Adipocyte (in vitro differentiated cells): ENCODE measurements at regions not wholly inside any gene's neighbourhood (a gene's known extent, or its start where the extent isn't known, plus 50 kb on each side); places are given as distances from the start of the nearest gene placed in this dataset.
A peak's percentile ranks its signal among the peaks of the same experiment; 100 is the strongest.

Source experiments
- DNase-seq: peaks from one replicate; pipeline ENCODE4 v3.0.0-alpha.2; 2015; ENCODE audit warnings: low read depth
- H3K27me3 ChIP-seq: replicated peaks from 2 replicates; pipeline ENCODE4 v1.7.0; 2013; ENCODE audit warnings: mild to moderate bottlenecking, low read length, moderate library complexity; ENCODE audit not compliant: control insufficient read depth, insufficient read depth
- H3K36me3 ChIP-seq: 2 replicates; pipeline ENCODE4 v1.7.0; 2013; ENCODE audit warnings: low read length, mild to moderate bottlenecking, moderate library complexity; ENCODE audit not compliant: control insufficient read depth, insufficient read depth, severe bottlenecking
- H3K4me1 ChIP-seq: 2 replicates; pipeline ENCODE4 v1.7.0; 2013; ENCODE audit warnings: mild to moderate bottlenecking, low read length, moderate library complexity; ENCODE audit not compliant: control insufficient read depth, insufficient read depth
- H3K4me3 ChIP-seq: 2 replicates; pipeline ENCODE4 v1.7.0; 2013; ENCODE audit warnings: mild to moderate bottlenecking, low read length, moderate library complexity
- H3K9ac ChIP-seq: 2 replicates; pipeline ENCODE4 v1.7.0; 2013; ENCODE audit warnings: mild to moderate bottlenecking, low read length, moderate library complexity
- H3K9me3 ChIP-seq: 2 replicates; pipeline ENCODE4 v1.7.0; 2013; ENCODE audit warnings: mild to moderate bottlenecking, low read length, moderate library complexity; ENCODE audit not compliant: control insufficient read depth

- Histone ChIP-seq H3K36me3 (no peaks in the 10 kb centered on the region), H3K9ac (no peak overlapping the region), H3K9me3 (peaks cover 31% of the 10 kb centered on the region), H3K27me3 (no peaks in the 10 kb centered on the region), H3K4me1 (peaks cover 19% of the 10 kb centered on the region), H3K4me3 (no peak overlapping the region)
- DNase-seq: no peak
These were observed 602.0 kb upstream of the CDH4 start for GRCh38 chr20:60650087-60650486.

DNA sequence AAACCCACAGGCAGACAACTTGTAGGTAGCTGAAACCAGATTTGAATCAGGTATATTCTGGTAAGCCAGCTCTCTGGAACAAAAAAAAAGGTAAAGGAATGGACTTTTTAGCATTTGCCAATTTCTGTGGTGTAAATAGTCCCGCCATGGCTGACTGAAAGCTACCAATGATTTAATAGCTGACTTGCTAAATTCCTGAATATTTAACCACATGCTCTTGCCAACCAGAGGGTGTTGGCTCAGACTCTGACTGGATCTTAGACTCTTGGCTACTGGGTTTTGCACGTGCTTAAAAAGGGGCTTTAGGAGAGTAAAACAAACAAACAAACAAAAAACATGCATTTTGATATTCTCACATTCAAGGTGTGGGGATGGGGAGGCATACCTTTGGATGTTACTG, 600.0 kb upstream of the CDH4 start:
- Histone ChIP-seq H3K9ac (no peak overlapping the region), H3K4me1 (peaks cover 19% of the 10 kb centered on the region), H3K4me3 (no peak overlapping the region), H3K36me3 (no peaks in the 10 kb centered on the region), H3K9me3 (peaks cover 27% of the 10 kb centered on the region), H3K27me3 (no peaks in the 10 kb centered on the region)
- DNase-seq: no peak

GRCh38 chr20:60652615-60653014, 599.4 kb upstream of the CDH4 start:
- peaks cover 19% of the 10 kb centered on the region for H3K4me1 ChIP-seq
- no peak overlapping the region for H3K9ac ChIP-seq
- no peaks in the 10 kb centered on the region for H3K27me3 ChIP-seq
- no peak for DNase-seq
- peak overlapping the region; percentile 35 for H3K4me3 ChIP-seq
- peaks cover 22% of the 10 kb centered on the region for H3K9me3 ChIP-seq
- H3K36me3 ChIP-seq: no peaks in the 10 kb centered on the region

DNA sequence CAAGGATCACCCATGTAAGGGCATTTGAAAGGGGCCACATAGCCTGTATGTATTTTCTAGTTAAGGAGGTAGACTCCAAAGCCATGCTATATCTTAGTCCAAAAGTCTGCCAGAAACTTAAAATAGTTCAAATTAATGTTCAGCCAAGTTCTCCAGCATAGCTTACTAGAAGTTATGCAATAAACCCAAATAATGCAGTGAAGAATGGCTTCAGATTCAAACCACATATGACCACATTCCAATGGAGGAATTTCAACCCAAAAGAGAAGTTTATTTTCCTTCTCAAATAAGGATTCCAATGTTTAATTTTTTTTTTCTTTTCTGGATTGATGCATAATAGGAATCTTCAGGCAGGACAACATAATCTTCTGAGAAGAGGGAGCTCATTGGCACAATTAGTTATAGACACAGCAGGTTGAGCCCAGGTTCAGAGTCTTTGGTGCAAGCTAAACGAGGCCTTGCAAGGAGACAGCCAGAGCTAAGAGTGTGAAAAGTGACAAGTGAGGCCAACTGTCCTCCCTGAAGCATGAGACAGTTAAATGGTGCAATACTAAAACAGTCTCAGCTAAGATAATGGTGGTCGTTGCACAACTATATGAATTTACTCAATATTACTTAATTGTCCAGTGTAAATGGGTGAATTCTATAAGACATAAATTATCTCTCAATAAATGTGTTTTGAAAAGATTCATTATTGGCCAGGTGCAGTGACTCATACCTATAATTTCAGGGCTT, 598.8 kb upstream of the CDH4 start:
- Histone ChIP-seq H3K27me3 (peaks cover 3% of the 10 kb centered on the region), H3K36me3 (no peaks in the 10 kb centered on the region), H3K4me3 (peak overlapping the region; percentile 35), H3K4me1 (peaks cover 19% of the 10 kb centered on the region), H3K9me3 (peaks cover 24% of the 10 kb centered on the region), H3K9ac (no peak overlapping the region)
- DNase-seq: no peak

DNA sequence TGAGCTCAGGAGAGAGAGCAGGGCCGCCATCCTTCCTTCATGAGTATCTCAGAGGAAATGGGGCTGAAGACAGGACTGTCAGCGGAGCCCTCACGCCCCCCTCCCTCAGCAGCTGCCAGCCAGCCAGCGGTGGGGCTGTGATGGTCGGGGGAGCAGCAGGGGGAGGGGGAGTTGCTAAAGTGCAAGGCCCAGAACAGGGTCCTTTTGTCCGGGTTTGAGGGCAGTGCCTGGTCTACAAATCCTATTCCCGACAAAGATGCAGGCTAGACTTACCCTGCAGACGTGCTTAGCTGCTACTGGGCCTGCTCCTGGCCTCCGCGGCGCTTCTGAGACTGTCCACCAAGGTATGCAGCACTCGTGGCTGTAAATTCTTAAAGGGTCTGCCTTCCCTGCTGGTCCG, 593.4 kb upstream of the CDH4 start:
- Histone ChIP-seq H3K36me3 (no peaks in the 10 kb centered on the region), H3K9ac (no peak overlapping the region), H3K9me3 (peaks cover 17% of the 10 kb centered on the region), H3K27me3 (peaks cover 17% of the 10 kb centered on the region), H3K4me1 (peaks cover 3% of the 10 kb centered on the region), H3K4me3 (no peak overlapping the region)
- no peak for DNase-seq

- Histone ChIP-seq H3K9ac (no peak overlapping the region), H3K36me3 (no peaks in the 10 kb centered on the region)
These were observed 592.8 kb upstream of the CDH4 start for GRCh38 chr20:60659240-60659639.

GRCh38 chr20:60662307-60662706, 589.8 kb upstream of the CDH4 start:
- H3K4me1 ChIP-seq: no peaks in the 10 kb centered on the region
- H3K9me3 ChIP-seq: peaks cover 4% of the 10 kb centered on the region
- no peak overlapping the region for H3K9ac ChIP-seq
- no peaks in the 10 kb centered on the region for H3K36me3 ChIP-seq
- DNase-seq: no peak
- H3K4me3 ChIP-seq: no peak overlapping the region
- H3K27me3 ChIP-seq: peaks cover 17% of the 10 kb centered on the region

More at GRCh38 chr20:60659240-60659639, 592.8 kb upstream of the CDH4 start:
- no peak for DNase-seq
- Histone ChIP-seq H3K27me3 (peaks cover 17% of the 10 kb centered on the region), H3K4me3 (no peak overlapping the region), H3K4me1 (no peaks in the 10 kb centered on the region), H3K9me3 (peaks cover 17% of the 10 kb centered on the region)

GRCh38 chr20:60664106-60664505, 588.0 kb upstream of the CDH4 start:
- Histone ChIP-seq H3K4me3 (no peak overlapping the region), H3K9ac (no peak overlapping the region), H3K36me3 (no peaks in the 10 kb centered on the region), H3K27me3 (peaks cover 10% of the 10 kb centered on the region), H3K4me1 (no peaks in the 10 kb centered on the region), H3K9me3 (no peaks in the 10 kb centered on the region)
- DNase-seq: no peak

GRCh38 chr20:60667641-60668040, 584.4 kb upstream of the CDH4 start:
- H3K4me1 ChIP-seq: no peaks in the 10 kb centered on the region
- H3K27me3 ChIP-seq: peaks cover 9% of the 10 kb centered on the region
- no peak overlapping the region for H3K9ac ChIP-seq
- H3K36me3 ChIP-seq: no peaks in the 10 kb centered on the region
- H3K9me3 ChIP-seq: no peaks in the 10 kb centered on the region
- no peak overlapping the region for H3K4me3 ChIP-seq
- DNase-seq: no peak

- Histone ChIP-seq H3K4me1 (no peaks in the 10 kb centered on the region), H3K9me3 (no peaks in the 10 kb centered on the region), H3K36me3 (no peaks in the 10 kb centered on the region), H3K4me3 (no peak overlapping the region), H3K27me3 (peaks cover 6% of the 10 kb centered on the region), H3K9ac (no peak overlapping the region)
- no peak for DNase-seq
These were observed 582.9 kb upstream of the CDH4 start for GRCh38 chr20:60669211-60669610.

DNA sequence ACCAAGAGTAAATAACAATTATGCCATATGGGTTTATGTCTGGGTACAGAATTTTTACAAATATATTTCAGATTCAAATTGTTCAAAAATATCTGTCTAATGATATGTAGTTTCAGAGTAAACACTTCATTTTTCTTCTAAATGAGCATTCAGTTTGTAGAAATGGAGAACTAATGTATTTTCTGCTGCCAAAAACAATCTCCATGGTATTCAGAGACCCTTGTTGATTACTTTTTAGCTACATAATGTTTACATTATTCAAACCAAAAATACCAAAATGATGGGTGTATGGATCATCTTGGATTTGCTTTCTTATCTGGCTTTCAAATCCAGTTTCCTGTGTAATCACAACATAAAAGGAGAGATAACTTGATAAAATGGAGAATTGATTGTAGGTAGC, 576.0 kb upstream of the CDH4 start:
- no peak overlapping the region for H3K9ac ChIP-seq
- H3K9me3 ChIP-seq: peaks cover 10% of the 10 kb centered on the region
- no peaks in the 10 kb centered on the region for H3K4me1 ChIP-seq
- no peak for DNase-seq
- peaks cover 5% of the 10 kb centered on the region for H3K27me3 ChIP-seq
- H3K36me3 ChIP-seq: no peaks in the 10 kb centered on the region
- H3K4me3 ChIP-seq: no peak overlapping the region

GRCh38 chr20:60677819-60678218, 574.2 kb upstream of the CDH4 start:
- Histone ChIP-seq H3K9me3 (peaks cover 10% of the 10 kb centered on the region), H3K36me3 (no peaks in the 10 kb centered on the region), H3K9ac (no peak overlapping the region), H3K4me3 (no peak overlapping the region), H3K27me3 (no peaks in the 10 kb centered on the region), H3K4me1 (no peaks in the 10 kb centered on the region)
- no peak for DNase-seq
